ENCODE measurements at regions not wholly inside any gene's neighbourhood (a gene's known extent, or its start where the extent isn't known, plus 50 kb on each side); places are given as distances from the start of the nearest gene placed in this dataset.
"Not testable (repeated sequence)": the region's sequence is repeated elsewhere in the genome, so short reads cannot be mapped to it uniquely, and the experiment has no call there.

- Mint-ChIP-seq H3K36me3 (ENCODE audit: low read depth) (peaks cover 5% of the 10 kb centered on the region), H3K27me3 (ENCODE audit: low read depth) (no peaks in the 10 kb centered on the region), H3K4me3 (no peak overlapping the region), H3K27ac (no peak overlapping the region), H3K9me3 (no peaks in the 10 kb centered on the region), H3K4me1 (ENCODE audit: low read depth) (peaks cover 25% of the 10 kb centered on the region)
- no peak for DNase-seq
- intact Hi-C loops (cut with micrococcal nuclease): loop anchor here (5.0 kb wide), 2 partner anchors 633 to 758 kb away; partner anchors contain the start of gene ZNF91
- CTCF ChIA-PET: interaction anchor here (0.7 kb wide), 1 partner anchor 44 kb away, joined by 4 read pairs; no protein-coding TSS in a partner anchor
Measured at GRCh38 chr19:24029941-24030636, 56.9 kb upstream of the ZNF254 start.

GRCh38 chr19:24032651-24033050 is 54.3 kb upstream of the ZNF254 start:
- Mint-ChIP-seq H3K36me3 (ENCODE audit: low read depth) (peaks cover 19% of the 10 kb centered on the region), H3K4me3 (peak overlapping the region; percentile 99), H3K9me3 (no peaks in the 10 kb centered on the region), H3K27ac (peak overlapping the region; percentile 98), H3K27me3 (ENCODE audit: low read depth) (no peaks in the 10 kb centered on the region), H3K4me1 (ENCODE audit: low read depth) (peaks cover 41% of the 10 kb centered on the region)
- no peak for DNase-seq
- CTCF ChIA-PET: interaction anchor here (1.4 kb wide), 1 partner anchor 41 kb away, joined by 3 read pairs; no protein-coding TSS in a partner anchor
- intact Hi-C loops (cut with micrococcal nuclease): loop anchor here (1.0 to 5.0 kb wide), 8 partner anchors 22 to 1398 kb away; partner anchors contain the start of genes ZNF254, ZNF492, ZNF675 and ZNF681

- peaks cover 19% of the 10 kb centered on the region for H3K36me3 Mint-ChIP-seq (ENCODE audit: low read depth)
- CTCF ChIA-PET: interaction anchor here (1.1 to 1.8 kb wide), 3 partner anchors 10 to 54 kb away, joined by 3 to 5 read pairs (median 4); partner anchors contain the start of gene ZNF254
- intact Hi-C loops (cut with micrococcal nuclease): loop anchor here (1.0 to 5.0 kb wide), 8 partner anchors 21 to 1399 kb away; partner anchors contain the start of genes ZNF254, ZNF492, ZNF675 and ZNF681
- H3K27ac Mint-ChIP-seq: peak overlapping the region; percentile 98
- no peaks in the 10 kb centered on the region for H3K9me3 Mint-ChIP-seq
- peak overlapping the region; percentile 99 for H3K4me3 Mint-ChIP-seq
- DNase-seq: peak; percentile 90
- H3K4me1 Mint-ChIP-seq (ENCODE audit: low read depth): peaks cover 41% of the 10 kb centered on the region
- no peaks in the 10 kb centered on the region for H3K27me3 Mint-ChIP-seq (ENCODE audit: low read depth)
Measured at GRCh38 chr19:24033301-24033962, 53.6 kb upstream of the ZNF254 start.

DNA sequence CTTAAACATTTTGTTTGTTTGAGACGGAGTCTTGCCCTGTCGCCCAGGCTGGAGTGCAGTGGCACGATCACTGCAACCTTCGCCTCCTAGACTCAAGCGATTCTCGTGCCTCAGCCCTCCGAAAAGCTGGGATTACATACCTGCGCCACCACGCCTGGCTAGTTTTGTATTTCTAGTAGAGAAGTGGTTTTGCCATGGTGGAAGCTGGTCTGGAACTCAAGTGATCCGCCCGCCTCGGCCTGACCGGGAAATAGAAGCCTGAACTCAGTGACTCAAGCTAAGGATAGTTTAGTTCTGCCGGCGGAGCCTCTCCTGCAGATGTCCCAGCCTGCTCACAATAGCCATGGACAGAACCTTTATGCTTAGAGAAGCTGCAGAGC is 53.0 kb upstream of the ZNF254 start:
- CTCF ChIA-PET: interaction anchor here (1.1 to 1.8 kb wide), 3 partner anchors 10 to 53 kb away, joined by 3 to 5 read pairs (median 4); partner anchors contain the start of gene ZNF254
- Mint-ChIP-seq H3K36me3 (ENCODE audit: low read depth) (peaks cover 23% of the 10 kb centered on the region), H3K9me3 (no peaks in the 10 kb centered on the region), H3K27me3 (ENCODE audit: low read depth) (no peaks in the 10 kb centered on the region), H3K4me3 (peak overlapping the region; percentile 99), H3K27ac (peak overlapping the region; percentile 98), H3K4me1 (ENCODE audit: low read depth) (peaks cover 45% of the 10 kb centered on the region)
- DNase-seq: peak; percentile 52
- intact Hi-C loops (cut with micrococcal nuclease): loop anchor here (1.0 to 5.0 kb wide), 8 partner anchors 20 to 1399 kb away; partner anchors contain the start of genes ZNF254, ZNF492, ZNF675 and ZNF681

- H3K27ac Mint-ChIP-seq; H3K9me3 Mint-ChIP-seq; intact Hi-C loops (cut with micrococcal nuclease); H3K27me3 Mint-ChIP-seq (ENCODE audit: low read depth); DNase-seq: not testable (repeated sequence)
- Mint-ChIP-seq H3K36me3 (ENCODE audit: low read depth) (peaks cover 32% of the 10 kb centered on the region), H3K4me3 (peak overlapping the region; percentile 22), H3K4me1 (ENCODE audit: low read depth) (peaks cover 53% of the 10 kb centered on the region)
- CTCF ChIA-PET: interaction anchor here (0.6 to 0.7 kb wide), 2 partner anchors 16 to 70 kb away, joined by 3 read pairs; no protein-coding TSS in a partner anchor
Measured at GRCh38 chr19:24035261-24035880, 51.6 kb upstream of the ZNF254 start.
